HG02798 (cell line): ENCODE measurements at regions not wholly inside any gene's neighbourhood (a gene's known extent, or its start where the extent isn't known, plus 50 kb on each side); places are given as distances from the start of the nearest gene placed in this dataset.
"Not testable (repeated sequence)": the region's sequence is repeated elsewhere in the genome, so short reads cannot be mapped to it uniquely, and the experiment has no call there.

Experiments
- ATAC-seq: cut with Tn5 transposase; IDR thresholded peaks from one replicate; pipeline ENCODE4 v1.9.1; 2021; ENCODE audit warnings: mild to moderate bottlenecking; ENCODE audit not compliant: unreplicated experiment, poor library complexity

DNA sequence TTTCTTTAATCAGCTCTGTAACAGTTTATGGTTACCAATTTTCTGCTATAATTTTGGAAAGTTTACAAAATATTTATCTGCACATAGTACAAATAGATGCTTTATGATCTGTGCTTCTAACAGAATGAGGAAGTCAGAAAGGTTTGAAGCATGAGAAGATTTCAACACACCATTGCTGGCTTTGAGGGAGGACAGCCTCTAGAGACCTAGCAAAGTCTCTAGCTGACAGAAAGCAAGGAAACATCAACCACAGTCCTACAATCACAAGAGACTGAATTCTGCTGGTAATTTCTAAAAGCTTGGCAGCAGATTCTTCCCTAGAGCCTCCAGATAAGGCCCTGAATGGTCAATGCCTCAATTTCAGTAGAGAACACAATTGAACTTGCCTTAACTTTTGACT, 750.8 kb upstream of the SLC35B3 start:
- no peak for ATAC-seq

DNA sequence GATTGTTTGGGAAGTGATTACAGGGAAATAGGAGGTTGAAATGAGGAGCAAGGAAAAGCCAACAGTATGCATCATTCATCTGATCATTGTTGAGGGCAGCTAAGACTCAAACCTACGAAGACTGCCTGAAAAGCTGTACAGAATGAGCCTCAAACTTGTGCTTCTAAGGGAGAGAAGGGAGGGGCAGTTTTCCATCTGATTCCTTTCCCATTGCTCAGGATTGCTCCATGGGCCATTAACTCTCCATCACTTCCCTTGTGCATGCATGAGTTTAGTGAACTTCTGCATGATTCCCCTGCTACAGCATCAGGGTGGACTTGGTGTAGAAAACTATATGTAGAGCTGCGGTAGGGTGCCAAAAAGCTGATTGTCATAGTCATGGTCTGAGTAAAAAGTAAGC, 742.7 kb upstream of the SLC35B3 start:
- no peak for ATAC-seq

GRCh38 chr6:9173229-9173628, 737.9 kb upstream of the SLC35B3 start:
- no peak for ATAC-seq

DNA sequence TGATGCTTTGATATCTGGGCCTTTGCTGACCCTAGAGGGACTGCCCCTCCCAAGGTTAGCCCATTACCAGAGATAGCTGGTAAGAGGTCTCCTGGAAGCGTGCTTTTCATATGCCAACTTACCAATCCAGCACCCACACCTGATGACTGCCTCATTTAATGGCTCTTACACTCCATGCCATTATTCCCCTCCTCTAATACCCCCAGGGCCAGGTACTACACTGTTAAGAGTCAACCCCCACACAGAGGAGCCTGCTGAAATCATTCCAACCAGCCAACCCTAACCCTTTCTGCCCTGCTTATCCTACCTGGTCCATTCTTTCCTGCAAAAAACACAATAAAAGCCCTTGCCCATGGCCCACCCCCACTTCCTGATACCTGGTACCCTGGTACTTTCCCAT, 736.8 kb upstream of the SLC35B3 start:
- ATAC-seq, result no peak

DNA sequence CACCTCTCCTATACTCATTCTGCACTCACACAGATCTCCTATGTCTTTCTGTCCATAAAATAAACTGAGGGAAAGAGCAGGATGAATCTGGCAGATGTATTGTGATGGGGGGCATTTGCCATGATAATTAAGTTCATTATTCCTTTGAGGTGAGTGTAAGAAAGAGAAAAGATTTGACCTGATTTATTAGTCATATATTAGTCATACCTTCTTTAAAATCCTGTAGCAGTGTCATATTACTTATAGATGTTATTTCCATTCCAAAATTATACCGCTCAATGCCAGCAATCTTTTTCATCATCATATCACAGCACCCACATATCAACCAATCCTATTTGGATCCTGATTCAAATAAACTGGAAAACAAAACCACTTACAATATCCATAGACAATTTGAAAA, 733.3 kb upstream of the SLC35B3 start:
- no peak for ATAC-seq

GRCh38 chr6:9161731-9162130, 726.4 kb upstream of the SLC35B3 start:
- no peak for ATAC-seq

DNA sequence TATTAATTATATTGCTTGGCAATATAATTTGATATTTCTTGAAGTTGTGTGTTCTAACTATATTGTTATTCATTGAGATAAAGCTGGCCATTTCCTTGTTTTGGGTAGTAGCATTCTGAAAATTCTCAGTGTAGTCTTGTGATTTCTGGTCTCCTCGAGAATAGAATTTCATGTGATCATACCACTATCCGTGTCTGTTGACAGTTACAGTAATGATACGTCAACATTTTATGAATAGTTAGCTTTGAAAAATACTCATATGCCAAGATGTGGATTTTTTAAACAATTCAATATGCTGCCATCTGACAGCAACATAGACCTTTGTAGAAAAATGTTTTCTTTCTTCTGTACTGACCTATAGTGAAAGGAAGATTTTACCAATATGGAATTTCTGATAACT, 723.7 kb upstream of the SLC35B3 start:
- ATAC-seq, result no peak

DNA sequence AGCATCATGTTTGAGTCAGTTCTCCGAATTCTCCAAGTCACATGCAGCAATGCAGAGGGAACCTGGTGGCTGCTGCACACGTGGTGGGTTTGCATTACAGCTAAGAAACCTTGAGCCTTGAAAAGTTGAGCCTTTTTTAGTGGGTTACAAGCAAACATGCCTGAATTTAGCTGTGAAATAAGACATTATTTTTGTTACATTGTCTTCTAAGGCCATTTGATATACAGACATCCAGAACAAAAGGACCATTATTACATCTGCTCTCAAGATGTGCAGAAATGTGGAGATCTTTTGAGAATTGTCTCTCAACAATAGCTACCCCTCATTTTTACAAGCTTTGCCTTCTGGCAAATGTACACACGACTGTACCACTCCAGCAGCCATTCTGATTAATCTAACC, 720.5 kb upstream of the SLC35B3 start:
- no peak for ATAC-seq

GRCh38 chr6:9143140-9143539, 707.8 kb upstream of the SLC35B3 start:
- no peak for ATAC-seq

DNA sequence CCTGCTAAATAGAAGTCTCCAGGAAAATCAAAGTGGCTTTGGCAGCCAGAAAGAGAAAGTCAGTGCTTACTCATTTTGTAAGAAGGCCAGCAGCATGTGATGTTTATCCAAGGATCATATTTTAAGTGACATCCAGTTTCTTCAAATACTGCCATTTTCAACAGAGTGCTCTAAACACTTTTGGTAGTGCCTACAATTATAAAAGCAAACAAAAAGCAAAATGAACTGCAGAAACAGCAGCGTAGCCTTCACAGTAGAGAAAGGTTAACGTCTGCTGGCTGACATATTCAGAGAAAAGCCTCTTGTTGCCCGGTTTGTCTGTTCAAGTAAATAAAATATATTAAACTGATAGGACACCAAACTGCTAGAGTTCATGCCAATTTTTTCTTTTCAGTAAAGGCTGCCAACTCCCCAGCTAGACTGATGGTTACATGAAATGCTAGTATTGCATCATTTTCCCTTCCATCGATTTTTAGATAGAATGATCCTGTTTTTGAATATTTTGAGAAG, 705.7 kb upstream of the SLC35B3 start:
- no peak for ATAC-seq

GRCh38 chr6:9140172-9140571, 704.8 kb upstream of the SLC35B3 start:
- no peak for ATAC-seq

DNA sequence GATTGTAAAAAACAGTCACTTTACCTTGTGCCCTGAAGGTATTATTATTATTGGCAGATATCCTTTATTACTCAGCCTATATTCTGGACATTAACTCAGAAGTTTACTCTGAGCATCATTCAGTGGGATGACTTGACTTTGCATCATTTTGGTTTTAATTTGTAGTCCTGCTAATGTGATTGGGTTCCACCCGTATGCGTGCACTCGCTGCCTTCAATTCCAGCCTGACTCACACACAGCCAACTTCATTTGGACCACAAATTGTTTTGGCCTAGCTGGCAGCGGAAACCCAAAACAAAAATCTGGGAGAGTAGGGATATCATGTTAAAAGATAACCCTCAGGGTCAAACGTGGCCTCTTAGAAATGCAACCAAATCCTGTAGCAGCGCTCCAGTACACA, 704.4 kb upstream of the SLC35B3 start:
- ATAC-seq, result no peak

- no peak for ATAC-seq
These were observed 703.6 kb upstream of the SLC35B3 start for GRCh38 chr6:9138936-9139335.

- no peak for ATAC-seq
These were observed 700.9 kb upstream of the SLC35B3 start for GRCh38 chr6:9136141-9136822.

DNA sequence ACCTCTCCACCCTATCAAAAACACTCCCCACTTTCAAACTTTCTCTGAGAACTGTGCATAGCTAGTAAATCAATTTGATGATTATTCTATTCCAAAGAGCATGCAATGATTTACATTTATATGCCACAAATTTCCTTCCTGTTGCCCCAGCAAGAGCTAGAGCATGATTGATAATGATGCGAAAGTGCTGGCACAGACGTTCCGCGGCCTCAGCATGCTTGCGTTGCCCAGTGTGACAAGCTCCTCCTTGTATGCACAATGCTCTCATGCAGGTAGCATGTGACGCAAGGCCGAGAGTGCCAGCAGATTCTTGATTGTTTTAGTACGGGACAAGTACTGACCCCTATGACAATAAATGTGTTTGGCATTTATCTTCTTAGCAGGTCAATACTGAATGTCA, 696.3 kb upstream of the SLC35B3 start:
- no peak for ATAC-seq

- no peak for ATAC-seq
These were observed 695.9 kb upstream of the SLC35B3 start for GRCh38 chr6:9131201-9131600.

GRCh38 chr6:9128970-9129369, 693.6 kb upstream of the SLC35B3 start:
- no peak for ATAC-seq

DNA sequence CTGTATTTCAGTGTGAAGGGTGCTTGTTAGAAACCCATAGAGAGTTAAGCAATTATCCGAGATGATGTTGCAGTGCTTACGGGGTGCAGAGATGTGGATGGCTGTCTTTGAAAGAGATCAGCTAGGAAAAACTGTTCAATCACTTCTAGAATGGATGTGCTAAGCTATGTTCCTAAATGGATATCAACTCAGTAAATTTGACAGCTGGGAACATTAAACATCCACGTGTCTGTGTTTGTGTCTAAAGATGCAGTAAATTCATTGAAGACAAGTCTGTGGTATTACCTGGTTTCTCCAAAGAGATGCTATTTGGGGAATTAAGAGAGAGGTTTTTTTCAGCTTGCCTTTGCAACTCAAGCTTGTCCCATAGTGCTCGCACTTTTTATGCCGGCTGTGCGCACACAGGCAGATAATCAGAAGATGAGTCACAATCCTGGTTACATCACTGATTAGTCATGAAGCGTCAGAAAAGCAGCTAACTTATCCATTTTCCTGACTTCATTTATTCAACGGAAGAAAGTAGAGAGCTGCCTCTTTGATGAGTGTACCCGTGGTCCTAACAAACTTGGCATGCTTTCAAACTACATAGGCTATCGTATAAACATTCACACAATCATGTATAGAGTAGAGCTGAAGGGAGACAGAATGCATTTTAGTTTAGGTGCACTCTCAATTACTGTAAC, 691.7 kb upstream of the SLC35B3 start:
- no peak for ATAC-seq

- ATAC-seq, result not testable (repeated sequence)
These were observed 690.7 kb upstream of the SLC35B3 start for GRCh38 chr6:9126034-9126433.

GRCh38 chr6:9121549-9121948, 686.2 kb upstream of the SLC35B3 start:
- ATAC-seq, result no peak

- no peak for ATAC-seq
These were observed 680.7 kb upstream of the SLC35B3 start for GRCh38 chr6:9116026-9116425.

- no peak for ATAC-seq
These were observed 677.2 kb upstream of the SLC35B3 start for GRCh38 chr6:9112544-9112943.
